ENCODE measurements at regions not wholly inside any gene's neighbourhood (a gene's known extent, or its start where the extent isn't known, plus 50 kb on each side); places are given as distances from the start of the nearest gene placed in this dataset.

DNA sequence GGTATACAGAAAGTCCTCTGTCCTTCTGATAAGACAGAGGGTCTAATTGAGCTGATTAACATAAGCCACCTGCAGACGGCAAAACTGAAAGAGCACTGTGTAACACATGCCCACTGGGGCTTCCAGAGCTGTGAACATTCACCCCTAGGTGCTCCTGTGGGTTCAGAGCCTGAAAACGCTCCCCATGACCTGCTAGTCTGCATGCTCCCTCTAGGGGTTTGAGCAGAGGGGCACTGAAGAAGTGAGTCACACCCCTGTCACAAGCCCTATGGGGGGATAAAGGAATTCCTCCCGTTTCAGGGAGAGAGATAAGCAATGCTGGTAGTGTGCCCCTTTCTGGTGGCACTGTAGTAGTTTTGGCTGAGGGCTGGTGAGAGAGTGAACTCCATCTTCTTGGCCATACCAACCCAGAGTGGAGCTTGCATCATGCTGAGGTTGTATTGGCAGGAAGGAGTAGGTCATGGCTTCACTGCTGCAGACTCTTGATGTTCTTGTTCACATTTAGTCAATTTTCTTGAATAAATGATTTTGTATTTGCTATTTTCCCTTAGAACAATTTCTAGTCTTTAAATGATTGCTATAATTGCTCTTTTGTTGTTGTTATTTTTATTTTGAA lies 637.5 kb upstream of the MAN1A1 start:
- ATAC-seq (ENCODE audit: low read depth): no peak
- no peaks in the 10 kb centered on the region for H3K4me1 ChIP-seq (ENCODE audit: control insufficient read depth, insufficient read depth, low read length)
- no peak overlapping the region for H2BK20ac ChIP-seq (ENCODE audit: low read depth, low read length)
- WGBS, 2 experiments (ENCODE audit: extremely low coverage in 2 of 2, insufficient read length in 1 of 2): no CpG with 5 or more reads among the region's 3 CpGs
- no peak overlapping the region for H3K14ac ChIP-seq (replicated peaks; ENCODE audit: low read depth, low read length)
- ChIA-PET POLR2A (ENCODE audit: unreplicated experiment) (no interaction called here), CTCF (no interaction called here)
- no peak overlapping the region for H4K8ac ChIP-seq (ENCODE audit: low read depth in 2 of 2, low read length in 2 of 2)
- no peak overlapping the region for H2AK9ac ChIP-seq (replicated peaks; ENCODE audit: low read depth, low read length, poor library complexity)
- in situ Hi-C loops (cut with MboI; ENCODE audit: low sequenced_read_pairs) (no loop called here), dilution Hi-C loops (cut with HindIII; ENCODE audit: low sequenced_read_pairs, unreplicated experiment) (no loop called here), intact Hi-C loops (cut with micrococcal nuclease) (no loop called here)
- no peak overlapping the region for H2AFZ ChIP-seq (replicated peaks; ENCODE audit: low read length, poor library complexity)
- DNase-seq: no peak
- H3K79me1 ChIP-seq (ENCODE audit: low read depth in 1 of 2, low read length in 2 of 2): no peaks in the 10 kb centered on the region
- H2BK120ac ChIP-seq (ENCODE audit: low read depth, low read length): no peak overlapping the region
- no peak overlapping the region for H4K5ac ChIP-seq (ENCODE audit: low read depth, low read length)
- H3K36me3 ChIP-seq (ENCODE audit: control insufficient read depth, insufficient read depth, low read length): no peaks in the 10 kb centered on the region
- no peaks in the 10 kb centered on the region for H3K27me3 ChIP-seq (ENCODE audit: control insufficient read depth, insufficient read depth, low read length)
- no peaks in the 10 kb centered on the region; the same call in 1 of the 2 replicates for H3K9me3 ChIP-seq (ENCODE audit: control insufficient read depth, insufficient read depth, low read length)
- TF ChIP-seq USF2 (IDR thresholded peaks at IDR 0.05; ENCODE audit: low read depth, low read length) (no peak), MAFK (IDR thresholded peaks at IDR 0.05; ENCODE audit: low read depth, low read length) (no peak), MXI1 (IDR thresholded peaks at IDR 0.05; ENCODE audit: borderline replicate concordance, low read depth, low read length) (no peak)
- H3K18ac ChIP-seq (ENCODE audit: low read depth, low read length): no peak overlapping the region
- no peak overlapping the region for H4K91ac ChIP-seq (ENCODE audit: insufficient read depth, low read depth, low read length)
- no peak overlapping the region for H3K4me2 ChIP-seq (ENCODE audit: low read depth, low read length)
- H3K23ac ChIP-seq (ENCODE audit: low read depth, low read length): no peak overlapping the region
- no peak overlapping the region for H3K27ac ChIP-seq (ENCODE audit: insufficient read depth, low read length)
- H3K4me3 ChIP-seq (ENCODE audit: insufficient read depth, low read depth, low read length): no peak overlapping the region
- H2AK5ac ChIP-seq (ENCODE audit: low read depth, low read length): no peak overlapping the region
- no peak overlapping the region for H2BK5ac ChIP-seq (ENCODE audit: low read depth, low read length, poor library complexity, severe bottlenecking)
- H3K56ac ChIP-seq (ENCODE audit: extremely low read depth, insufficient read depth, low read length): no peak overlapping the region
- no peaks in the 10 kb centered on the region for H4K20me1 ChIP-seq (ENCODE audit: insufficient read depth, low read length)
- no peak overlapping the region for H2BK15ac ChIP-seq (ENCODE audit: low read depth, low read length)
- H3K9ac ChIP-seq (ENCODE audit: low read depth, low read length): no peak overlapping the region
- no TSS peak for BruUV-seq (replicated peaks)
- H3K9me1 ChIP-seq (ENCODE audit: insufficient read depth, low read length): no peaks in the 10 kb centered on the region
- no peak overlapping the region for H3K4ac ChIP-seq (ENCODE audit: low read depth, low read length)

Data from IMR-90 (cell line).